ENCODE measurements at regions not wholly inside any gene's neighbourhood (a gene's known extent, or its start where the extent isn't known, plus 50 kb on each side); places are given as distances from the start of the nearest gene placed in this dataset.

DNA sequence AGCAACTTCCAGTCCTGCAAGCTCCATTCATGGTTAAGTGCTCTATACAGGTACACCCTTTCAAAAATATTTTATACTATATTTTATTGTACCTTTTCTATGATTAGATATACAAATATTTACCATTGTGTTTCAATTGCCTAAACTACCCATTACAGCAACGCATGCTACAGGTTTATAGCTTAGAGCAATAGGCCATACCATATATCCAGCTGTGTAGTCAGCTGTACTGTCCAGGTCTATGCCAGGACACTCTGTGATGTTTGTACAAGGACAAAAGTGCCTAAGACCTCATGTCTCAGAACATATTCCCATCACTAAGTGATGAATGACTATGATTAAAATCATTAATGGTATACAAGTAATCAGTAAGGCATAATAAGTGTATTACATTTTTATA lies 368.7 kb downstream of the CMPK2 start:
- in situ Hi-C loops (cut with MboI; ENCODE audit: low pct_unique_long_range_greater_than_20kb, low sequenced_read_pairs), result no loop called here
- no peak for DNase-seq

DNA sequence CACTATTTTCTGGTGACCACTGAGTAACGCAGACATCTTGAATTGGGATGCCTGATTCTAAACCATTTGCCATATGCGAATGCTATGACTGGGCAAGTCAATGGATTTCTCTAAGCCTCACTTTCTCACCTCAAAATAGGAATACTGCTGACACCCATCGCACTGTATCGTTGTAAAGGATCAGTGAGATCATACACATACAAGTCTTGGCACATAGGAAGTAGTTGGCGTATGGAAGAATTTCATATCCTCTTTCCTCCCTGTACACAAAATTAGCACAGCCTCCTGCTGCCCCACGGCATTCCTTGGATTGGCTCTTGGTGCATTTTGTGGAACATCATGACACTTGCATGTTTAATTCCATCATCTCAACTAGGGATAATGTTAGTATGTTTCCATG lies 366.9 kb downstream of the CMPK2 start:
- in situ Hi-C loops (cut with MboI; ENCODE audit: low pct_unique_long_range_greater_than_20kb, low sequenced_read_pairs), result no loop called here
- no peak for DNase-seq

DNA sequence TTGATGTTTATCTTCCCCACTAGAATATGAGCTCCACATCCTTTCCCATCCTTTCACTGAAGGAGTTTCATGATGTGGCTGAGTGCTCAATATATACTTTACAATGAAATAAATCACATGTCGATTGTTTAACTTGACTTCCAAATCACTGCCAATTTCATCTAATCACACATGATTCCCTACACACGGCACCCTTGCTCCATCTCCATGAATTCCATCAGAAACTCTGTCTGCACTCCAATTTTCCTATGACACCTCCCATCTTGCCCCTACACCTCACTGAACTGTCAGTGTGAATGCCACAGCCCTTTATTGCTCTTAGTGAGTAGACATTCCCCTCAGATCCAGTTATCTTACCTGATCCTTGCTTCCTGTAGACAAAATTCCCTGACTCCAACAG lies 366.0 kb downstream of the CMPK2 start:
- in situ Hi-C loops (cut with MboI; ENCODE audit: low pct_unique_long_range_greater_than_20kb, low sequenced_read_pairs), result no loop called here
- no peak for DNase-seq

DNA sequence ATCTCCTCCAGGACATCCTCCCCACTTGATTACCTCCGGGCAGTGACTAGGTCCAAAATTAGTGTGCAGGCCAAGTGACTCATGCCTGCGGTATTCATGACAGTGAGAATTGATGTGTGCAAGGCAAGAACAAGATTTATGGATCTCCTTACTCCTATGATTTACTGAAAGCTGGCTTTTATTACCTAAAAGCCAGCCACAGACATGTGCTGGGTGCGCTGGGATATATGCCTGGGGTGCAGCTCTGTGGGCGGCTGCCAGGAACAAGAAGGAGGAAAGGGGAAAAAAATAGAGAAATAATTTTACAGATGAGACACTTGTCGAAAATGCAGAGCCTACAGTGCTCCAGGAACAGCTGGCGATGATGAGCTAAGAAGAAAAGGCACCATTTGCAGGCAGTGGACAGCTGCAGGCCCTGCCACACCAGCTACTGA lies 359.3 kb downstream of the CMPK2 start:
- DNase-seq, result no peak
- in situ Hi-C loops (cut with MboI; ENCODE audit: low pct_unique_long_range_greater_than_20kb, low sequenced_read_pairs), result no loop called here

DNA sequence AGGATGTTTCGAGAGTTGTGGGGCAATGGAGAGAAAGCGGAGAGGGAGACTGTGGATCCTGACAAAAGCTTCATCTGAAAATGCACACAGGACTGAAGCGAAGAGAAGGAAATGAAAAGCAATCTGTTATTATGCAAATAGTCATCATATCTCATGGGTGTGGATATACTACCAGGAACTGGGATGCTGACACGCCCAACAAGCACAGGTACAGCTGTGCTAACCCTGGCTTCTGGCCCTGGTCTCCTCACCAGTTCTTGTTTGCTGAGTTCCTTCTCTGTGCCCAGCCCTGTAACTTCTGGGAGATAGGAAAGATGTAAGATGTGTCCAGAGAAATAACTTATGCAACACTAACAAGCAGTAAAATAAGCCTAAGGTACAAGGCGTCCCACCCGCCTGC lies 358.8 kb downstream of the CMPK2 start:
- in situ Hi-C loops (cut with MboI; ENCODE audit: low pct_unique_long_range_greater_than_20kb, low sequenced_read_pairs), result no loop called here

DNA sequence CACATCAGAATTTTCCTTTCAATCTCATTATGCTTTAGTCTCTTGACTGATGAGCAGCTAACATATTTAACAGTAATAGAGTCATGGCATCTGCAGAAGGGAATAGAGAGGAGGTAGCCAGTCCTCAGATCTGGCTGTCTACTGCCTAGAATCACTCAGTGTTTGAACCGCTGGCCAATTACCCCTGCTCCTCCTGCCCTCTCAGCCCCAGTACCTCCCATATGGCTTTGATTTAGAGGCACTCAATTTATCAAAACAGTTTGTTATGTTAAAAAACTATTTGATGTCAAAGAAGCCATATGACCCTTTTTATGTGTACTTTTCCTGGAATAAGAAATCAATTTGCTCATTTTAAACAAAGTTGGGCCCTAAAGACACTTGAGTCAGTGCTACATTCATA lies 355.2 kb downstream of the CMPK2 start:
- DNase-seq, result no peak
- in situ Hi-C loops (cut with MboI; ENCODE audit: low pct_unique_long_range_greater_than_20kb, low sequenced_read_pairs), result no loop called here

More for the DNA sequence above, 358.8 kb downstream of the CMPK2 start:
- DNase-seq, result no peak

DNA sequence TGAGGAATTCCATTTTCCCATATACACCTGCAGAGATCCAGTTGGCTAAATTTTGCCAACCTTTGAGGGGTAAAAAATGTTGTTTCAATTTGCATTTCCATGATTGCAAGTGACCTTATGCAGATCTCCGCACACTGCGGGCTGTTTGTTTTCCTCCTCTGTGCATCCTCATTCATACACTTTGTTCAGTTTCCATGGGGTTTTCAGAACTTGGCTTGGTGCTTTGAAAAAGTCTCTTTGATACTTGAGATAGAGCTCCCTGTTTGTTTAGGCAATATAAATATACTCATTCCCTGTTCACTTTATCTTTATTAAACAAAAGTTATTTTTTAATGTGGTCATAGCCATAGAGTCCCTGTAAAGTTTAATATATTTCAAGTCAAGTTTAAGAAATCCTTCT lies 353.1 kb downstream of the CMPK2 start:
- in situ Hi-C loops (cut with MboI; ENCODE audit: low pct_unique_long_range_greater_than_20kb, low sequenced_read_pairs), result no loop called here
- DNase-seq, result no peak

DNA sequence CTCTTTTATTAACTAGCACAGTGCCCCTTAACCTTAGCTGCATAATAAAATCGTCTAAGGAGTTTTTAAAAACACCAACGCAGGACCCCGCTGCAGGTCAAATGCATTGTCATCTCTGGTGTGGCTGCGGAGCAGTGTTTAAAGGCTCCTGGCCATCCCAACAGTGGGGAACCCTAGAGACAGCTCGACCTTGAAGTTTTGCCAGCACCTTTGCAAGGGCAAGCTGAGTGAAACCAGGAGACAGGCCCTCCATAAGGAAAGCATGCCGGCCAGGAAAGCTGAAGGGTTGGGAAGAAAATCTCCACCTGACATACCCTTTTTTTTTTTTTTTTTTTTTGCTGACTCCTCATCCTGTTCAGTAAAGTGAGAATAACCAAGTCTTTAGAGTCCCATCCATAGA lies 349.0 kb downstream of the CMPK2 start:
- in situ Hi-C loops (cut with MboI; ENCODE audit: low pct_unique_long_range_greater_than_20kb, low sequenced_read_pairs), result no loop called here

DNA sequence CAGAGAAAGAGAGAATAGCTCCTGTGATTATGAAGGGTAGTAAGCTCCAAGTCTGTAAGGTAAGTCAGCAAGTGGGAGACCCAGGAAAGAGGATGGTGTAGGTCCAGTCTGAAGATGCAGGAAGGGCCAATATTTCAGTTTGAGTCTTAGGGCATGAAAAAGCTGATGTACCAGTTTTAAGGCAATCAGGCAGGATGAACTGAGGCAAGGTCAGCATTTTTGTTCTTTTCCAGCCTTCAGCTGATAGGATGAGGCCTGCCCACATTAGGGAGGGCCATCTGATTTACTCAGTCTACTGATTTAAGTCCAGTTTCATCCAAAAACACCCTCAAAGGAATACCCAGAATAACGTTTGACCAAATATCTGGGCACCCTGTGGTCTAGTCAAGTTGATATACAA lies 347.3 kb downstream of the CMPK2 start:
- in situ Hi-C loops (cut with MboI; ENCODE audit: low pct_unique_long_range_greater_than_20kb, low sequenced_read_pairs), result no loop called here
- DNase-seq, result no peak

More for the DNA sequence above, 349.0 kb downstream of the CMPK2 start:
- DNase-seq, result no peak

DNA sequence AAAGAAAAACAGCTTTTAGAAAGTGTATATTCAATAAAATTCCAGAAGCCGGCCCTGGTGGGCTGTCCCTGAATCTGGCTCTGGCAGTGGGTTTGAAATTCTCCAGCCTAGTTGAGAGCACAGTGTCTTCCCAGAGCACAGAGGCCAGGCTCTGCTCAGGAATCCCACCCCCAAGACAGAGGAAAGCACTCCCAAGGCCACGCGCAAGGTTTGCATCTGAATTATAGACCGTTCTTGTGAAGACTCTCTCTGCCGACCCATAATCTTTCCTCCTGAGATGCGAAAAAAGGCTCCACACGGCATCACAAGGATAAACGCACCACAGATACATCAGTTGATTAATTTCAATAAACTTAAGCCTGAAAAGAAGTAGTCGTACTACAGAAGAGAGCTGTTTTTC lies 342.2 kb downstream of the CMPK2 start:
- no peak for DNase-seq
- in situ Hi-C loops (cut with MboI; ENCODE audit: low pct_unique_long_range_greater_than_20kb, low sequenced_read_pairs), result no loop called here

DNA sequence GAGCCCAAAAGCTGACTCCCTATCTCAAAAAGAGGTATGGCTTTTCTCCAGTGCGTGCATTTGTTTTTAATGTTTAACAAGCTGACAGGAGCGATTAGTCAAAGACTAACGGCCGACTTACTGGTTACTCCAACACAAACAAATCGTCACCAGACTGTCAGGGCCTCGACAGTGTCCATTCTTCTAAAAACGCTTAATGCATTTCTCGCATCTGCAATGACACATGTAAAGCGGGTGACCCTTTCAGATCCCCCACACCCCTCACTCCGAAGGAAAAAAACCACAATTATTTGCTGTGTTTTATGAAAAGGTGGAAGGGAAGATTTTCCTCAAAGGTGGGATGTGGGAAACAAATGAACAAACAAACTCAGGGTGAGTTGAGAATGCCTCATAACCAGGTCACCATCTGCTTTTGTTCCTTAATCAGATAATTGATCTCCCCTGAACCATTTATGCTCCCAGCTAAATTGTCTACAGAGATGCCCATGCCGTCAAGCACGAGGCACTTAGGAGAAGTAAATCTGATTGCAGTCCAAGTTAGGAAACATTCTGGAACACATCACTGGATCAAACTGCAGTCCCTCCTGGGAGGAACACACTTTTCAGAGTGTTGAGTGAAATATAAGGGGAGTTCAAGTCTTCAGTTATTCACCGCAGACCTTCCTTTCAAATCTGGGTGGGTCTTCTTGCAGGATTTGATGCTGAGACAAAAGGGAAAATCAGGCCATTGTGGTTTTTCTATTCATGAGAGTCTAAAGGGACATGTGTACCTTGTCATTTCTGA lies 340.8 kb downstream of the CMPK2 start:
- DNase-seq, result no peak
- in situ Hi-C loops (cut with MboI; ENCODE audit: low pct_unique_long_range_greater_than_20kb, low sequenced_read_pairs), result no loop called here

DNA sequence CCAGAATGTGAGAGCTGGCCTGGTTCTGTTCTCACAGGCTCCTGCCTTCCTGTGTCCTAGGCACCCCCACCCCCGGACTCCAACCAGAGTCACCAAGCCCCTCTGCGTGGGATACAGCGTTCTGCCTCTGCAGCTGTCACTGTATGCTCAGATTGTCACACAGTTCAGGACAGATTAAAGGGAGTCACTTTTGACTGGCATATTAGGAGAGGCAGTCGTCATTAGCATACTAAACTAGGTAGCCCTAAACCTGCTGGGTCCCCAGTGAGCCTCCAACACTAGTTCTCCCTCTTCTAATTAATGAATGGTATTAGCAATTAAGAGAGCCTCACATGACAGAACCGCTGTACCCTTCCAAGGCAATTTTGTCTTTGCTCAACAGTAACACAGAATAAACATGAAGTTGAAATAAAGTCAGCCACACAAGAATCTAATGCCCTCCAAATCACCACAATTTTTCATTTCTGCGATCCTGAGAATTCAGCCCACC lies 340.2 kb downstream of the CMPK2 start:
- in situ Hi-C loops (cut with MboI; ENCODE audit: low pct_unique_long_range_greater_than_20kb, low sequenced_read_pairs), result no loop called here
- no peak for DNase-seq

DNA sequence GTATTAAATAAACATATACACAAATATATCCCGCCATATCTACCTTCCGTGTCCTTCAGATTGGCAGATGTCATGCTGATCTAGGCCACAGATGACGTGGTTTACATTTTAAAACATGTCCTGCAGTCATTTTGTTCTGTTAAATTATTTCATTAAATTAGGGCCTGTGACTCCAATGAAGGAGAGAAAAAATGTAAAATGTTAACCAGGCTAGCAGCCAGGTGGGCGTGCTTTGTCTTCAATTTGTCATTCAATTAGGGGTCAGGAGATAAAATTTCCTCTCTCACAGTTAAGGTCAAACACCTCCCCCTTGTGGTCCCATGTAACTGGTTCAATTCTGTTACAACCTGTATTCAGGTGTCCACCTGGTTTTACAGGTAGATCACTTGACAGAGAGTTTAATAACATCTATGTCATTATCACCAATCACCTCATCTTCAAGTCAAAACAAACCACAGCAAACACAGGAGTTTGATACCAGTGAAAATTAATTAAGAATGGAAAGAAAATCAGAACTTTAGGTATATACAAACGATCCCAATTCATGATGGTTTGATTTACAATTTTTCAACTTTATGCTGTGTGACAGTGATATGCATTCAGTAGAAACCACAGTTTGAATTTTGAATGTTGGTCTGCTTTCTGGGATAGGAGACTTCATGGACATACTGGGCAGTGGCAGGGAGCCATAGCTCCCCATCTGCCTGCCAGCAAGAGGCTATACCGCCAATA lies 339.4 kb downstream of the CMPK2 start:
- in situ Hi-C loops (cut with MboI; ENCODE audit: low pct_unique_long_range_greater_than_20kb, low sequenced_read_pairs), result no loop called here
- no peak for DNase-seq

DNA sequence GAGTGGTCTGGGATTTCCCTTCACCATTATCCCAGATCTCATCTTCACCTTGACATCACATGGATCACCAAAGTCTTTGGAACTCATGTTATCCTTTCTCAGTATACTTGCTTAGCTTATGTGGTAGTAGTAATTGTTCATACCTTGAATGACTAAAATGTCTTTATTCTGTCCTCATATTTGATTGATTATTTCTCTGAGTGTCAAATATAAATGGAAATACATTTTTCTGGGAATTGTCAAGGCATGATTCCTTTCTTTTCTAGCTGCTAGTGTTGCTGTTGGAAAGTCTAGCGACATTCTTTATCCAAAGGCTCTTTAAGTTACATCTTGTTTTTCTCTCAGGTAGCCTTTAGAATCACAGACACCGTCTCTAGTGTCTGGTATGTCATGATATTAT lies 334.4 kb downstream of the CMPK2 start:
- DNase-seq, result no peak
- in situ Hi-C loops (cut with MboI; ENCODE audit: low pct_unique_long_range_greater_than_20kb, low sequenced_read_pairs), result no loop called here

DNA sequence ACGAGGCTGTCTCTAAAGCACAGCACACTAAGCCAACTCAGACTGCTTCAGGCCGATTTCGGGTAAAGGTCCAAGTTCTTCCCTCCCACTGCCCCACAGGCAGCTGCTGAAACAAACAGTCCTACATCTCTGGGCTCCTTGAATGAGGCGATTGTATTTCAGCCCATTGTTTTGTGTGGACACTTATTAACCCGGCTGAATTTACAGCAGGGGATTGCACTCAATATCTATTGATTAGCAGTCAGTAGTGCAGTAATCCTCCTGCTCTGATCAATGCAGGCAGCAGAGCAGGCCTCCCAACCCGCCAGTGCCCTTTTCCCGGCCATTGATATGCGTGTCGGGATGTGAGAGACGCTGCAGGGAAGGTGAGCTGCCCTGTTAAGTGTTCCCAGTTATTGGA lies 330.1 kb downstream of the CMPK2 start:
- in situ Hi-C loops (cut with MboI; ENCODE audit: low pct_unique_long_range_greater_than_20kb, low sequenced_read_pairs), result no loop called here
- no peak for DNase-seq

DNA sequence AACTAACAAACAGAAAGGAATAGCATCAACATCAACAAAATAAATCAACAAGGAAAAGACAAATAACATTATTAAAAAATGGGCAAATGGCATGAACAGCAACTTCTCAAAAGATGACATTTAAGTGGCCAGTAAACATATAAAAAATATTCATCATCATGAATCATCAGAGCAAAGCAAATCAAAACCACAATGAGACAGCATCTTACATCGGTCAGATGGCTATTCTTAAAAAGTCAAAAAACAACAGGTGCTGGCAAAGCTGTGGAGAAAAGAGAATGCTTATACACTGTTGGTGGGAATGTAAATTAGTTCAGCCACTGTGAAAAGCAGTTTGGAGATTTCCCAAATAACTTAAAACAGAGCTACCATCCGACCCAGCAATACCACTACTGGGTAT lies 327.1 kb downstream of the CMPK2 start:
- no peak for DNase-seq
- in situ Hi-C loops (cut with MboI; ENCODE audit: low pct_unique_long_range_greater_than_20kb, low sequenced_read_pairs), result no loop called here

DNA sequence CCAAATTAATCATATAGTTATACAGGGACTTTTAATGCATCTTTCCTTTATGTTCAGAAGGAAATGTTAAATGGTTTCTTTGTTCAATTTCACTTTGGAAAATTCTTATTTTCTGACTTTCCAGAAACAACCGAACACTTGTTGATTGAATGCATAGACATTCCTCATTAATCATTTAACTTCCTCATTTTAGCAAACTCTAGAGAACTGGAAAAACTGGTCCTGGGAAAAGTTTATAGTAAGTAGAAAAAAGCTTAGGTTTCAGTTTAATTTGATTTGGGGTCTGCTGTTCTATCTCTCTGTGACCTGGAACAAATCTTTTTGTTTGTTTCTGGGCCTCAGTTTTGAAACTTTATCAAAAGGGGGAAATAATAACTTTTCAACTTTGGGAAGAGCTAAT lies 320.4 kb downstream of the CMPK2 start:
- no peak for DNase-seq

DNA sequence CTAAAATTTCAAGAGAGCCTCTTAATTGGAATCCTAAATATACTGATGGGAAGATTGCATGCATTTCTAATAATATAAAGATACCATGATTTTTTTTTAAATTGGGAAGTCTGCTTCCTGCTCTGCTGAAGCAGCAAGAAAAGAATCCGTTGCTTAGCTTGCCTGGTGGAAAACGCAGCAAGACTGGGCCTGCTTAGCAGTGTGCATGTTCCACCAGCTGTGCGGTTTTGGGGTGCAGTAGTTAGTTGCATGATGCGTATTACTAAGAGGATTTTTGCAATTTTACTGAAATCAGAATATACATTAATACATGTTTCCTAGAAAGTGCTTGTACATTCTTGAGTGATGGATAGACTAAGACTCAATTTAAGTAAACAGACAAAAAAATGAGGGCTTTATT lies 319.9 kb downstream of the CMPK2 start:
- no peak for DNase-seq
- in situ Hi-C loops (cut with MboI; ENCODE audit: low pct_unique_long_range_greater_than_20kb, low sequenced_read_pairs), result no loop called here

More for the DNA sequence above, 320.4 kb downstream of the CMPK2 start:
- in situ Hi-C loops (cut with MboI; ENCODE audit: low pct_unique_long_range_greater_than_20kb, low sequenced_read_pairs), result no loop called here

DNA sequence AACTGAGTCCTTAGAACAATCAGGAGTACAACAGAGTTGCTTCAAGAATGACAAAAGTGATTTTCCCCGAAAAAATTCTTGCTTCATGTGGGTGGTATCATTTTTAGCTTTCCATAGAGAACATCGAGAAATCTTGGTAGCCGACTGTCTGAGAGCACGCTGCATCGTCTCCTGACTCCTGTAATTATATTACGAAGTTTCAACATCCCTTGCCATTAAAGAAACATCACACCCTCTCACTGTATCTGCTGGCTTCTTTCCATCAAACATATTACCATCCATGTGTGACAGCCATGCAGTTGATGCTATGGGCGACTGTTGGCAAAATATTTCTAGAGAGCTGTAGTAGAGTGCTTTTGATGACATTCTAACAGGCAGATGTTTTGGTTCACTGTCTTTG lies 311.2 kb downstream of the CMPK2 start:
- in situ Hi-C loops (cut with MboI; ENCODE audit: low pct_unique_long_range_greater_than_20kb, low sequenced_read_pairs), result no loop called here
- DNase-seq, result no peak

DNA sequence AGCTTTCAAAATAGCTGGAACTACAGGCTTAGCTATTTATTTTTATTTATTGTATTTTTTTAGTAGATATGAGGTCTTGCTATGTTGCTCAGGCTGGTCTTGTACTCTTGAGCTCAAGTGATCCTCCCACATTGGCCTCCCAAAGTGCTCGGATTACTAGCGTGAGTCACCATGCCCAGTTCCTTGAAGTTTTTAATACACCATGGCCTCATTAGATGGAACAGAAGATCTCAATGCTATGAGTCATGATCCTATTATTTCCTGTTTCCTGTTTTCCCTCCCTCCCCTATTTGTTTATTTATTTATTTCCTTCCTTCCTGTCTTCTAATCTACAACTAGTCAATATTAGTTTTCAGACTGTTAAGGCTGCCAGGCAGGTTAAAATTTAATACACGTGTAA lies 309.0 kb downstream of the CMPK2 start:
- no peak for DNase-seq
- in situ Hi-C loops (cut with MboI; ENCODE audit: low pct_unique_long_range_greater_than_20kb, low sequenced_read_pairs), result no loop called here

DNA sequence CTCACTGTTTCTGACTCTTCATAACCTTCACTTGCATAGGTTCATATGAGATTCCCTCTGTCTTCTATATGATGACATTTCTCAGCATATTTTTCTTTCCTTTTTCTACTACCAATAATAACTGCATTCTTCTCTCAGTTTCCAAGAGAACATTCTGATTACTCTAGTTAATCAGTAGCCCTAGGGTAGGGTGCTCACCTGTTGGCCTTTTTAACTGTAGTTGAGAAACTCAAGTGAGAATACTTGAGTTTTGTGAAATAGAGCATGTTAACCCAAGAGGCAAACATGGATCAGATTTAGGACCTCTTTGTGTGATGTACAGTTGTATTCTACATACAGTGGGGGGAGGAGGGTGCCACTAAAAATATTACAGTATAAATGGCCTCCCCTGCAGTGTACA lies 308.0 kb downstream of the CMPK2 start:
- in situ Hi-C loops (cut with MboI; ENCODE audit: low pct_unique_long_range_greater_than_20kb, low sequenced_read_pairs), result no loop called here
- no peak for DNase-seq
